Stomach (tissue), 4 donors: ENCODE measurements at regions not wholly inside any gene's neighbourhood (a gene's known extent, or its start where the extent isn't known, plus 50 kb on each side); places are given as distances from the start of the nearest gene placed in this dataset.

Source experiments
- CTCF ChIP-seq, 7 experiments: fragments of 450-650 bp in 4 of 7; fragments of 200-600 bp in 3 of 7; sonication (generic) in 3 of 7; IDR thresholded peaks; one replicate each; pipeline ENCODE4 v1.5.1; 2016 to 2019; ENCODE audit warnings: antibody characterized with exemption in 7 of 7, control low read depth in 2 of 7, mild to moderate bottlenecking in 1 of 7
- EP300 ChIP-seq: sonication (generic); formaldehyde crosslinking; IDR thresholded peaks from one replicate; pipeline ENCODE4 v1.6.1; 2017; ENCODE audit warnings: antibody characterized with exemption
- POLR2A ChIP-seq, 4 donors: fragments of 450-650 bp; IDR thresholded peaks; one replicate each; pipeline ENCODE4 v1.6.1; 2016; ENCODE audit warnings: antibody characterized with exemption in 4 of 4, control low read depth in 2 of 4, mild to moderate bottlenecking in 1 of 4, moderate library complexity in 1 of 4
- POLR2AphosphoS5 ChIP-seq, 3 donors: sonication (generic); formaldehyde crosslinking; IDR thresholded peaks; one replicate each; pipeline ENCODE4 v1.6.1; 2016; ENCODE audit warnings: antibody characterized with exemption in 3 of 3

- TF ChIP-seq CTCF (IDR thresholded peaks at IDR 0.05), result no peak
- no peak for TF ChIP-seq POLR2A (IDR thresholded peaks at IDR 0.05)
- no peak for TF ChIP-seq EP300
- no peak for TF ChIP-seq POLR2AphosphoS5 (IDR thresholded peaks at IDR 0.05)
These were observed 407.5 kb upstream of the MGAT4C start for GRCh38 chr12:86663716-86664115.
